Fibroblast of lung (primary cell): ENCODE measurements at regions not wholly inside any gene's neighbourhood (a gene's known extent, or its start where the extent isn't known, plus 50 kb on each side); places are given as distances from the start of the nearest gene placed in this dataset.
"Not testable (repeated sequence)": the region's sequence is repeated elsewhere in the genome, so short reads cannot be mapped to it uniquely, and the experiment has no call there.

Source experiments
- DNase-seq, 2 donors: peaks; one replicate each; pipeline versions ENCODE4 v3.0.0 to v3.0.0-alpha.2; 2010; ENCODE audit warnings: low read depth in 2 of 2
- H2AFZ ChIP-seq: 2 replicates; pipeline ENCODE4 v1.5.1; 2012; ENCODE audit warnings: low read length, control low read depth, inconsistent platforms
- H3K27ac ChIP-seq: 2 replicates; pipeline ENCODE4 v1.5.1; 2011; ENCODE audit warnings: low read length, control low read depth; ENCODE audit not compliant: insufficient read depth
- H3K27me3 ChIP-seq: 2 replicates; pipeline ENCODE4 v1.5.1; 2011; ENCODE audit warnings: mild to moderate bottlenecking, low read length; ENCODE audit not compliant: control insufficient read depth, insufficient read depth
- H3K36me3 ChIP-seq: 2 replicates; pipeline ENCODE4 v1.5.1; 2011; ENCODE audit warnings: low read length; ENCODE audit not compliant: control insufficient read depth, insufficient read depth
- H3K4me1 ChIP-seq: 2 replicates; pipeline ENCODE4 v1.5.1; 2011; ENCODE audit warnings: low read length; ENCODE audit not compliant: control insufficient read depth, insufficient read depth; ENCODE audit errors: extremely low read depth
- H3K4me2 ChIP-seq: 2 replicates; pipeline ENCODE4 v1.5.1; 2011; ENCODE audit warnings: low read length, control low read depth; ENCODE audit not compliant: insufficient read depth; ENCODE audit errors: extremely low read depth
- H3K4me3 ChIP-seq, 4 experiments: fragments of 200-600 bp in 1 of 4; sonication (generic) in 1 of 4; replicated peaks in 1 of 4; 2 replicates each; pipeline ENCODE4 v1.5.1; 2011 to 2016; ENCODE audit warnings: low read length in 4 of 4, low read depth in 3 of 4, mild to moderate bottlenecking in 3 of 4, control low read depth in 2 of 4, inconsistent platforms in 1 of 4, mixed read lengths in 1 of 4; ENCODE audit not compliant: insufficient read depth in 1 of 4; ENCODE audit errors: control extremely low read depth in 1 of 4
- H3K79me2 ChIP-seq: 2 replicates; pipeline ENCODE4 v1.5.1; 2012; ENCODE audit warnings: mild to moderate bottlenecking, low read length, inconsistent platforms; ENCODE audit not compliant: control insufficient read depth, insufficient read depth
- H3K9ac ChIP-seq: 2 replicates; pipeline ENCODE4 v1.5.1; 2011; ENCODE audit warnings: mild to moderate bottlenecking, low read length, control low read depth; ENCODE audit not compliant: insufficient read depth
- H3K9me3 ChIP-seq: 2 replicates; pipeline ENCODE4 v1.5.1; 2012; ENCODE audit warnings: low read depth, low read length; ENCODE audit not compliant: control insufficient read depth, insufficient read depth
- H4K20me1 ChIP-seq: 2 replicates; pipeline ENCODE4 v1.5.1; 2011; ENCODE audit warnings: low read length; ENCODE audit not compliant: control insufficient read depth, insufficient read depth; ENCODE audit errors: extremely low read depth
- CTCF ChIP-seq, 2 donors: IDR thresholded peaks in 1 of 2; conservative IDR thresholded peaks in 1 of 2; 1 replicate in 1 of 2; 2 replicates in 1 of 2; pipeline ENCODE4 v1.5.1; 2011 to 2012; ENCODE audit warnings: low read length in 2 of 2, control low read depth in 1 of 2, inconsistent platforms in 1 of 2, low read depth in 1 of 2, mild to moderate bottlenecking in 1 of 2
- EZH2 ChIP-seq: IDR thresholded peaks from 2 replicates; pipeline ENCODE4 v1.5.1; 2012; ENCODE audit warnings: low read length, control low read depth, mild to moderate bottlenecking; ENCODE audit errors: missing control alignments

- H3K9ac ChIP-seq: no peak overlapping the region
These were observed 796.6 kb upstream of the GBE1 start for GRCh38 chr3:82558081-82558480.

DNA sequence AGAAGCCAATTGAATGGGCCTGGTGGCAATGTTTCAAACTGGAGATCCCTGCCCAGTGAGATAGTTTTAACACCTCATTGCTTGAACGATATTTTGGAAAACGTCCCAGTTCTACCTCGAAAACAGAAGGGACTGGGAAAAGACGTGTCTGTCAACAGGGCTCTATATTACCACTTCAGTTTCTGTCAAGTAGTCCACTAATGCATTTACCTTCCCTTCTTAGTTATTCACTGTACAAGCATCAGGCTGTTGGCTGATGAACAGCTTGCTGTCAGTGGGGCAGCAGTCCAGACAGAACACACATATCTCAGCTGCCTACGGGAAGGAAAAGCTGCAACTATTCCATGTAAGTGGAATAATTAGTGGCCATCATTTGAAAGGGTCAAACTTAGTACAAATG lies 794.7 kb upstream of the GBE1 start:
- Histone ChIP-seq H3K36me3 (no peaks in the 10 kb centered on the region), H3K4me2 (no peak overlapping the region), H3K27ac (no peak overlapping the region), H3K9me3 (no peaks in the 10 kb centered on the region), H2AFZ (no peak overlapping the region), H3K9ac (no peak overlapping the region), H4K20me1 (no peaks in the 10 kb centered on the region), H3K4me1 (no peaks in the 10 kb centered on the region), H3K27me3 (no peaks in the 10 kb centered on the region), H3K4me3 (no peak overlapping the region), H3K79me2 (no peaks in the 10 kb centered on the region)
- no peak for TF ChIP-seq EZH2
- no peak for TF ChIP-seq CTCF (conservative IDR thresholded peaks at IDR 0.05 in 1 of 2, IDR thresholded peaks at IDR 0.05 in 1 of 2; ENCODE audit: low read depth in 1 of 2, low read length in 2 of 2)
- DNase-seq: peak in 1 of 2 donors; percentile 0

More at GRCh38 chr3:82558081-82558480, 796.6 kb upstream of the GBE1 start:
- DNase-seq: no peak
- H3K4me2 ChIP-seq: no peak overlapping the region
- H2AFZ ChIP-seq: no peak overlapping the region
- H3K27ac ChIP-seq: no peak overlapping the region
- H3K79me2 ChIP-seq: no peaks in the 10 kb centered on the region
- no peaks in the 10 kb centered on the region for H3K4me1 ChIP-seq
- no peaks in the 10 kb centered on the region for H3K36me3 ChIP-seq
- no peaks in the 10 kb centered on the region for H4K20me1 ChIP-seq
- no peaks in the 10 kb centered on the region for H3K9me3 ChIP-seq
- no peak for TF ChIP-seq CTCF (conservative IDR thresholded peaks at IDR 0.05 in 1 of 2, IDR thresholded peaks at IDR 0.05 in 1 of 2; ENCODE audit: low read depth in 1 of 2, low read length in 2 of 2)
- no peak for TF ChIP-seq EZH2
- no peak overlapping the region for H3K4me3 ChIP-seq
- no peaks in the 10 kb centered on the region for H3K27me3 ChIP-seq

DNA sequence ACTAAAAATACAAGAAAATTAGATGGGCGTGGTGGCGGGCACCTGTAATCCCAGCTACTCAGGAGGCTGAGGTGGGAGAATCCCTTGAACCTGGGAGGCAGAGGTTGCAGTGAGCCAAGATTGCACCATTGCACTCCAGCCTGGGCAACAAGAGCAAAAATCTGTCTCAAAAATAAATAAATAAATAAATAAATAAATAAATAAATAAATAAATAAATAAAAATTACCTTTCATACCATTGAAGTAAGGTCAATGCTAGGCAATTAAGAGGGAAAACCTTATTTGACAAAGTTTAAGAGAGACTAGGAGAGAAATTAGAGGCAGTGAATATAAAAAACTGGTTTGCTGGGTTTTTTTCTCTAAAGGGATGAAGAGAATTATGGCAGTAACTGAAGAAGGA lies 781.1 kb upstream of the GBE1 start:
- not testable (repeated sequence) for H3K36me3 ChIP-seq, H2AFZ ChIP-seq, H3K27me3 ChIP-seq, H3K4me3 ChIP-seq, H4K20me1 ChIP-seq, H3K9ac ChIP-seq, H3K79me2 ChIP-seq, DNase-seq, H3K4me2 ChIP-seq, H3K27ac ChIP-seq, H3K9me3 ChIP-seq, H3K4me1 ChIP-seq
